ENCODE measurements at regions not wholly inside any gene's neighbourhood (a gene's known extent, or its start where the extent isn't known, plus 50 kb on each side); places are given as distances from the start of the nearest gene placed in this dataset.
A peak's percentile ranks its signal among the peaks of the same experiment; 100 is the strongest.

DNA sequence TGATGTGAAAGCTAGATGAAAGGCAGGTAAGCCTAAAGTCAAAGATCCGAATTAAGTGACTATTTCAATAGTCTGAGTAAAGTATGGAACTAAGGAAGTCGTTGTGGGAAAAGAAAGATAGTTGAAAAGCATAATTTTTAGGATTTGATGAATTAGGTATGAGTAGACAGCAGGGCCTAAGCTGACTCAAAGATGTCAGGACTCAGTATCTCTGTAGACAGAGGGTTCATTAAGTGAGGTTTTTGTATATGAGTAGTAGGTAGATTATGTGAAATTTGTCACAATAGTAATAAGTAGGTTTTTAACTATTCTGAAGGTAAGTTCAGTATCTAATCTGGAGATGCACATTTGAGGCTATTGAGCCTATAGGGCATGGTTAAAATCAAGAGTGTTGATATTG is 196.4 kb downstream of the RASSF9 start:
- DNase-seq (ENCODE audit: low read depth): no peak

DNA sequence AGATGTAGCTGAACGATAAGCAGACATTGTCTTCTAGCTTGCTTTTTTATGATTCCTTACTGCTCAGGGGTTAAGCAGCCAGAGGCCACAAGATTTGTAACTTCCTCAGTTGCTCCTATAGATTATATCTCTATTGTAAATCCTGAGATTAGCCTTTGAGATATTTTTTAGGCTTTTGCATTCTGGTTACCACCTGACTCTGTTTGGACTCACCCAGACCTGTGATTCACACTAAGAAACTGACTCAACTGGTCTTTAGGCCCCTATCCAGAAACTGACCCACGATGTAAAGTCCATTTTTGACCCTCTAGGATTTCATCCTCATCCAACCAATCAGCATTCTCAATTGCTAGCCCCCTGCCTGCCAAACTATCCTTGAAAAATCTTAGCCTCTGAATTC is 194.4 kb downstream of the RASSF9 start:
- no peak for DNase-seq (ENCODE audit: low read depth)

DNA sequence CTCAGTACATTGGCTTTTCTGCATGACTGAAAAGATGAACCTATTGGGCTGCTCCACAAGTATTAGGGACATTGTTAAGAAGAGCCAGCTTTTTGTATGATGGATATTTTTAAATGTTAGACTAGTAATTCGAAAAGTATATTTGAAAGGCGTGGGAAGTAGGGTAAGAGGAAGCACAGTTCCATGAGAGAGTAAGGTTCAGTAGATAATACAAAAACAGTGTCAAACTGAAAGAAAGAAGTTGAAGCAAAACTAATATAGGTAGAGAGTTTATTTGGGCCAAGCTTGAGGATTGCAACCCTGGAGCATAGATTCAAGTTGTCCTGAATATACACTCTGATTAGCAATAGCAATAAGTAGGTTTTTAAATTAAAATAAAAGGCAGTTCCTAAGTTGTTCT is 193.9 kb downstream of the RASSF9 start:
- DNase-seq (ENCODE audit: low read depth): no peak

DNA sequence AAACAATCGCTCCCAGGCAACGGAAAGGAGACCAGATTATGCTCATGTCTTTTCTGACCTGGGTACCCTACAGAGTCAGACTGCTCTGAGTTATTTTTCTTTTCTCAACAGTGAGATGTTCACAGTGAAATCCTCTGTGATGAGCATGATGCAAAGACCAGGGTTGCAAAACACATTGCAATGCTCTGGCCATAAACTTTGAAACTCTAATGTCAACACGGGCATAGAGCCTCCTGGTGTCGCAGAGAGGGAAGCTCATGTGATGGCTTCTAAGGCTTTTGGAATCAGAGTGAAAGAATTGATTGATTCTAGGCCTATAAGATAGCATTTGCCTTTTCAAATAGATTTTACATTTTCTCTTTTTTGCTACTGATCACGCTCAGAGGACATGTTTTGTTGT is 193.4 kb downstream of the RASSF9 start:
- DNase-seq (ENCODE audit: low read depth): peak; percentile 11

DNA sequence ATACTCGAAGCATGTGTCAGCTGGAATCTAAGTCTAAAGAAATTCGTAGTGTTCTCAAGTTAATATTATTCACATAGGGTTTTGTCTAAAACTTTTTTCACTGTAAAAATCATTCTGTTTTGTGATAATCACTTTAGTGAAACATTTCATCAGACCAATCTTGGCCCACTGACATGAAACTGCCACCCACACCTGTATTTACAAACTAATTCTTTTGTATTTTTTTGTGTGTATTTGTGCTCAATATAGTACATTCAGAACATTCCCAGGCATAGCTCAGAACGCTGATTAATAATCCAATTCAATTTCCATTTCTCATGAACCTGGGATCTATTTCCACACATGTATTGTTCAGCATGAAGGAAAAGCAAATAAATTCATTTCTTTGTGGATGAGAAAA is 191.7 kb downstream of the RASSF9 start:
- DNase-seq (ENCODE audit: low read depth): no peak

DNA sequence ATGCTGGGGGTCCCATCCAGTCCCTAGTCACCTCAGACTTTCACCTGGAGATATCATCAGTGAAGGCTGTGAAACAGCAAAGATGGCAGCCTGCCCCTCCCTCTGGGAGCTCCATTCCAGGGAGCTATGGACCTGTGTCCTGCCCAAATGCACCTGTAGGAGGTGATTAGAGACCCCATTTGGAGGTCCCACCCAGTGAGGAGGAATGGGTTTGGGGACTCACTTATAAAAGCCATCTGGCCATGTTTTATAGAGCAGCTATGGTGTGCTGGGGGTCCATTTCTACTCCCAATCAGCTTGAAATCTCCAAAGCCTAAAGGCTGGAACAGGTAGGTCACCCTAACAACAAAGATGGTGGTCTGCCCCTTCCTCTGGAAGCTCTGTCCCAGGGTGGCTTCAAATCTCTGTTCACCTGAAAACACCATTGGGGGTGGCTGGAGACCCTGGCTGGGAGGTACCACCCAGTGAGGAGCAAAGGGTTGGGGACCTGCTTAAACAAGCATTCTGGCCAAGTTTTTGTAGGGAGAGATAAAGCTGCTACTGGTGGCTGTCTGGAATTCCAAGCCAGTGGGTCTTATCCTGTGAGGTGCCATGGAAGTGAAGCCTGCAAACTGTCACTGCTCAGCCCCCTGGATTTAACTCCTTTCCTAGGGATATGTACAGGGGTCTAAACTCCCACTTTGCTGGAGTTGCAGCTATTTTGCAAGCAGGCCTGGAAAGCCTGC is 182.3 kb downstream of the RASSF9 start:
- DNase-seq (ENCODE audit: low read depth): no peak

DNA sequence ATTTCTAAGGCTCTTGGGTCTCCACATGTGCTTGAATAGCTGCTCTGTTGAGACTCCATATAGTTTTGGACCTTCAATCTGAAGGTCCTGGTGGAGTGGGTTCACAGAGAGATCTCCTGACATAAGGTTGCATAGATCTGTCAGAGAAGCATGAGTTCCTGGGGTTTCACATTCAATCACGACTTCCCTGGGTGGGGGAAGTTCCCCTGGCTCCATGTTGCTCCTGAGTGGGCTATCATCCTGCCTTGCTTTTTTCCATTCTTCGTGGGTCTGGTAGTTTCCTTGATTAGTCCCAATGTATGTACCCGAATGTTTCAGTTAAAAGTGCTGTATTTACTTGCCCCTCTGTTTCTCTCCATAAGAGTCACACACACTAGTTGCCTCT is 181.8 kb downstream of the RASSF9 start:
- no peak for DNase-seq (ENCODE audit: low read depth)

DNA sequence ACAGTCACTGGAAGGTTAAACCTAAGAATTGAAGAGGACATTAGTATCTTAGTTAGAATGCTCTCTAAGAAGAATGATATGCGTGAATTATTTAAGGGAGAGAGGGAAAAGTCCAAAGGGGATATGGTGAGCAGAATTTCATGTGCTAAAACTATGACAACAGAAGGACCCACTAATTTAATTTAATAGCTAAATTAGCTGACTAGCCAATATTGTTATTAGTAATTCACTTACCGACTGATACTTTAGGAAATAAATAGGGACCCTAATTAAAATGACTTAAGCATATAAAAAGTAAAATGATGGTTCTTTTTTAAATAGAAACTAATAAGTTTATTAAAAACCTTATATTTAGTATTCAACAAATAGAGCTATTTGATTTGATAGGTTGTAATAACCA is 179.6 kb downstream of the RASSF9 start:
- DNase-seq (ENCODE audit: low read depth): no peak

DNA sequence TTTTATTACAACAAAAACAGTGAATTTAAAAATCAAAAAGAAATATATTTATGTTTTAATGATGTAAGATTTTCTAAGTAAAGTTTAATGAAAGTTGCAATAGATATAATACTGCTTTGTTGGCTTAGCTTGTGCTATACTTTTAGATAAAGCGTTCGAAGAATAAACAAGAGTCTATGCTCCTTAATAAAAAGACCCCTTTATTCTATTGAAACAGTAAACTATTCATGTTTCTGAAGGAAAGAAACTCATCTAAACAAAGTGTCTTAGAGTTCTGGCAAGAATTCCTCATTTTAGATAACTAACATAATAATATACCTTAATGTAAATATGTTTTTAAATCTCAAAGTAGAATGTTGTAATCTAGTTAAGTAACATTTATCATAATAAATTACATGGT is 179.0 kb downstream of the RASSF9 start:
- DNase-seq (ENCODE audit: low read depth): no peak

DNA sequence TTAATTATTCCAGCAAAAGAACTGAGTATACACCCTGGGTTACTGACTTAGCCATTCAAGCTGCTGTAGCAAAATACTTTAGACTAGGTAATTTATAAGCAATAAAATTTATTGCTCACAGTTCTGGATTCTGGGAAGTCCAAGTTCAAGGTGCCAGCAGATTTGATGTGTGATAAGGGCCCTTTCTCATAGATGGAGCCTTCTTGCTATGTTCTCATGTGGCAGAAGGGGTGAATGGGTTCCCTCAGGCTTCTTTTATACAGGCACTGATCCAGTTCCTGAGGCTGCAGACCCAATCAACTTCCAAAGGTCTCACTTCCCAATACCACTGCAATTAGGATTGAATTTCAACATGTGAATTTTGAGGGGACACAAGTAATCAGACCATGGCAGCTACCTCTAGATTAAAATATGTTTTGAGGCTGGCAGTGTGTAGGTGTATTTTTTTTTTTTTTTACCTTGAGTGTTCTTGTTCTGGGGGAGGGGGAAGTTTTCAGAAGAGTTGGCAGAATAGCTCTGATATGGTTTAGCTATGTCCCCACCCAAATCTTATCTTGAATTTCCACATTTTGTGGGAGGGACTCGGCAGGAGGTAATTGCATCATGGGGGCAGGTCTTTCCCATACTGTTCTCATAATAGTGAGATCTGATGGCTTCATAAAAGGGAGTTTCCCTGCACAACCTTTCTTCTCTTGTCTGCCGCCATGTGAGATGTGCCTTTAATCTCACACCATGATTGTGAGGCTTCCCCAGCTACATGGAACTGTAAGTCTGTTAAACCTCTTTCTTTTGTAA is 178.2 kb downstream of the RASSF9 start:
- no peak for DNase-seq (ENCODE audit: low read depth)

DNA sequence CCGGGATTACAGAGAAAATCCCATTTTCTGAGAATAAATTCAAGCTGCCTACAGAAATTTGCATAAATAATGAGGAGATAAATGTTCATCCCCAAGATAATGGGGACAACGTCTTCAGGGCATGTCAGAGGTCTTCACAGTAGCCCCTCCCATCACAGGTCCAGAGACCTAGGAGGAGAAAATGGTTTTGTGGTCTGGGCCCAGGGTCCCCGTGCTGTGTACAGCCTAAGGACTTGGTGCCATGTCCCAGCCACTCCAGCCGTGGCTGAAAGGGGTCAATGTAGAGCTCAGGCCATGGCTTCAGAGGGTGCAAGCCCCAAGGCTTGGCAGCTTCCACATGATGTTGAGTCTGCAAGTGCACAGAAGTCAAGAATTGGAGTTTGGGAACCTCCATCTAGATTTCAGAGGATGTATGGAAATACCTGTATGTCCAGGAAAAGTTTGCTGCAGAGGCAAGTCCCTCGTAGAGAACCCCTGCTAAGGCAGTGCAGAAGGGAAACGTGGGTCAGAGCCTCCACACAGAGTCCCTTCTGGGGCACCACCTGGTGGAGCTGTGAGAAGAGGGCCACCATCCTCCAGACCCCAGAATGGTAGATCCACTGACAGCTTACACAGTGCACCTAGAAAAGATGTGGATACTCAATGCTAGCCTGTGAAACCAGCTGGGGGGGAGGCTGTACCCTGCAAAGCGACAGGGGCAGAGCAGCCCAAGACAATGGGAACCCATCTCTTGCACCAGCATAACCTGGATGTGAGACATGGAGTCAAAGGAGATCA is 176.3 kb downstream of the RASSF9 start:
- DNase-seq (ENCODE audit: low read depth): no peak

DNA sequence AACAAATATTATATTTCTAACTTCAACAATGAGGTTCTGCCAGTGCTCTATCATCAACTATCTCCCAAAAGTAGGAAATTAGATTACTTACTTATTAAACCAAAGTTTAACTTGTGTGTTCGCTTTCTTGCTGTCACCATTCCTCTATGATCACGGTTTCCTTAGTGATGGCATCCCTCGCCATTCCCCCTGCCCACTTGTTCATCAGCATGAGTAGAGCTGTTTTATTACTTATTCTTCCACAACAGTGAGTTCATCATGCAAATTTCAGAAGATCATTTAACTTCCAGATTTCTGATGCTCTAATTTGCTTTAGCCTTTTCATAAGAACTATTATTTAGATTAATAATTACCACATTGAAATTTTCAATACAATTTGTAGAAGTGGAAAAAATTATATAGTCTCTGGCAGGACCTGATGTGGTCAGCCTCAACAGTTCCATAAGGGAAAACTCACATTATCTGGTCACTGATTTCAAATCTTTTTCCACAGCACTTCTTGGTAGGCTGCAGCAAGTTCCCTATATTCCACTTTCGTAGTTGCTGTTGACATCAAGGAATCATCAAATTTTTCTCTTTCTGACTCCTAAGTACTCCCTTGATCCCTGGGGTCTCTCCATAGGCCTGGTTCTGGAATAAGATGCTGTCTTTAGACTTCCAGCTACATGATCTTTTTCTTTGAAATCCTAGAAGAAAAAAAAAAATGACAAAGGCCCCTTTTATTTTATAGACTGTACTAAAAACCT is 174.6 kb downstream of the RASSF9 start:
- DNase-seq (ENCODE audit: low read depth): no peak

DNA sequence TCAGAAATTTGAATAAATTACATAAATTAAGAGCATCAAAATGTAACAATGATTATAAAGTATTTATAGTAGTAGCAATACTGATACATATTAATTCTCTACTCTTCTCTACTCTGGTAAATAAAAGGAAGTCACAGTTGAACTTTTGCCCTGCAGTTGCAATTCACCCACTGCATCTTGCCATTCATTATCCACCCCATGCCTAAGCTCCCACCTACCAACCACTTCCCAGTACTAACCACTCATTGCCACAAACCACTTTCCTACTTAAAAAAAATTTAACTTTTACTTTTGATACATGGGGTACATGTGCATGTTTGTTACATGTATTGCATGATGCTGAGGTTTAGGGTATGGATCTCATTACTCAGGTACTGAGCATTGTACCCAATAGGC is 174.0 kb downstream of the RASSF9 start:
- DNase-seq (ENCODE audit: low read depth): no peak

DNA sequence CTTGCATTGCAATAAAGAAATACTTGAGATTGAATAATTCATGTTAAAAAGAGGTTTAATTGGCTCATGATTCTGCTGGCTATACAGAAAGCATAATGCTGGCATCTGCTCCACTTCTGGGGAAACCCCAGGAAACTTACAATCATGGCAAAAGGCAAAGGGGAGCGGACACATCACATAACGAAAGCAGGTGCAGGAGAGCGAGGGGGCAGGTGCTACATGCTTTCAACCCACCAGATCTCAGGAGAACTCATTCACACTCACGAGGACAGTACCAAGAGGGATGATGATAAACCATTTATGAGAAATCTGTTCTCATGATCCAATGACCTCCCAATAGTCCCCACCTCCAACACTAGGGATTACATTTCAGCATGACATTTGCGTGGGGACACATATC is 172.6 kb downstream of the RASSF9 start:
- DNase-seq (ENCODE audit: low read depth): no peak

DNA sequence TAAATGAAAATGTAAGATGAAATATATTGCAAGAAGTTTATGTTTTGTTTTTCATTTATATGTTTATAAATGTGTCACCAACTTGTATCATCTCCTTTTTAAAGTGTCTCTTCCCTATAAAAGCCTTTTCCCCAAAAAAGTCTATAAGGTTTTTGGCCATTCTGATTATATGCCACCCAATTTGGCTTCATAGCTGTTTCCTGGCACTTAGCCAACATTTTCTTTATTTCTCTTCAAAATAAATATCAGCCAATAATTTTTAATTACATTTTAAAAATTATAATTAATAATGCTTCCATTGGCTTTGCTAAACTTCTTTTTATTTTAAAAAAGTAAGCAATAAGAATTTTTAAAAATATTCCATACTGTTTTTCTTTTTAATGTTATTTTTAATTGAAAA is 171.8 kb downstream of the RASSF9 start:
- DNase-seq (ENCODE audit: low read depth): no peak

DNA sequence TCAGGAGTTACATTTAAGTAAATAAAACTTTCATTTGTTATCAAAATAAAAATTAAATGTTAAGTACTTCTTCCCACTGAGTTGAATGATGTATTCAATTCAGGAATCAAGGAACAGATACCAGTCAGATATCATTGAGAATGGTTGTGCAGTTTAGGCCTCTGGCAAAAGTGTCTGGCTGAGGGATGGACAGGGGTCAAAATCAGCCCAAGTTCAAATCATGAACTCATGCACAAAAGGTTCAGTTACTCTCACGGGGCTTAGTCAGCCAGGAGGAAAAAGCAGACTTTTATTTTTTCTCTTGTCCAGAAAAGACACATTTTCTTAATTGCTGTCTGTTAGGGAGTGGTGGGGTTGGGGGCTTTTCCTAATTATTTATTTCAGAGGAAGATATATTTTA is 166.3 kb downstream of the RASSF9 start:
- DNase-seq (ENCODE audit: low read depth): no peak

DNA sequence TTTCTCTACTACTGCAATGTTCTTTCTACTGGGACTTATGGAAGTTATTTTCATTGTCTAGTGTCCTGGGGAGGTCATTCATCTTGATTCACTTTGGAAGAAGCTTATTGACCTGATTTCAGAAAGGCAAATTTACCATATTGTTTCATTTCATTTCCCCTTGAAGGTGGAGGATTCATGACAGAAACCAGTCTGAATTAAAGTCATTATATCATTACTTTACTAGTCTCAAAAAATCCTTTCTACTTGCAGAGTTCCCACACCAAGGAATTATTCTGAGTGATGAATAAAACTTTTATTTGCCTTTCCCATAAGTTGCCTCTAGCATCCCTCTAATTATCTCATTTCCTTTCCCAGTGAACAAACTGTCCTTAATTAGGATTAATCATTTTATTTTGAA is 163.8 kb downstream of the RASSF9 start:
- DNase-seq (ENCODE audit: low read depth): no peak

DNA sequence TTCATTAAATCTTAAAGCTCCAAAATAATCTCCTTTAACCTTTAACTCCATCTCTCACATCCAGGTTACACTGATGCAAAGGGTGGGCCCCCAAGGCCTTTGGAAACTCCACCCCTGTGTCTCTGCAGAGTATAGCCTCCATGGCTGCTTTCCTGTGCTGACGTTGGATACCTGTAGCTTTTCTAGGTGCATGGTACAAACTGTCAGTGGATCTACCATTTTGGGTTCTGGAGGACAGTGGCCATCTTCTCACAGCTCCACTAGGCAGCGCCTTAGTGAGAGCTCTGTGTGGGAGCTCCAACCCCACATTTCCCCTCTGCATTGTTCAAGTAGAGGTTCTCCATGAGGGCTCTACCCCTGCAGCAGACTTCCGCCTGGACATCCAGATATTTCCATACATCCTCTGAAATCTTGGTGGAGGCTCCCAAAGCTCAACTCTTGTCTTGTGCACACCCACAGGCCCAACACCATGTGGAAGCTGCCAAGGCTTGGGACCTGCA is 162.2 kb downstream of the RASSF9 start:
- DNase-seq (ENCODE audit: low read depth): no peak

DNA sequence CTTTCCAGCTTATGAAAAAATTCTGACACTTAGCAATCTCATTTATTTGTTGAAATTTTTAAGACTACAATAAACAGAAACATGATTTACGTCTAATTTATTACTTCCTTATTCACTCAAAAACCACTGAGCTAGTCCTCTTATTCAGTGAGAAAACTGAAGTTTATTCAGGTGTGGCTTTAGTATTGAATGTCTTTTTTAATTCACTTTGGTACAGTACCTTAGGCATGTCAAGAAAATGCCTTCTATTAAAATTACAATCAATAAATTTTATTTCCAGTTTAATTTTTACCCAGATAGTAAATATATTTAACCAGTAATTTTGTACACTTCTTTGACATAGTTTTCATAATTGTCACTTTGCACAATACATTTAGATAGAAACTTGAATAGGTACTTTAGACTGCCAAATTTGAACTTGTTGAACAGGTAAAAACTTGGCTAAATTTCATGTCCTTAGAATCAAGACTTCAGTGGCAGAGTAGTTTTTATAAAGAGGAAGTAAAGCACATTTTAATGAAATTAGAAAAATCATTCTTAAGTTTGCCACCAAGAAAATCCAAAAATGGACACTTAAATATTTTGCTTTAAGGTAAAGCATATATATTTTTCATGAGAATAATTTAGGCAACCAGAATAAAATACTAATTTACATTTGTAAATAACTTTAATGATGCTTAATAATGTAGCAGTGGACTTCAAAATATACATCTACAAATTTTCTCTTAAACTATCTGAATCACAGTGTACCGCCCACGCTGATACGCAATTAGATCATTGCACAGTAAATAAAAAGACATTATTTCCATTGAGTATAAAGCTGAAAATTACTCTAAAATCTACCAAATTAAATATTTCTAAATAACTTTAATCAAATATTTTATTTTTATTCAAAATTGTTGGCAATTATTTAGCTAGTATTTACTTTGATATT is 159.1 kb downstream of the RASSF9 start:
- DNase-seq (ENCODE audit: low read depth): no peak

DNA sequence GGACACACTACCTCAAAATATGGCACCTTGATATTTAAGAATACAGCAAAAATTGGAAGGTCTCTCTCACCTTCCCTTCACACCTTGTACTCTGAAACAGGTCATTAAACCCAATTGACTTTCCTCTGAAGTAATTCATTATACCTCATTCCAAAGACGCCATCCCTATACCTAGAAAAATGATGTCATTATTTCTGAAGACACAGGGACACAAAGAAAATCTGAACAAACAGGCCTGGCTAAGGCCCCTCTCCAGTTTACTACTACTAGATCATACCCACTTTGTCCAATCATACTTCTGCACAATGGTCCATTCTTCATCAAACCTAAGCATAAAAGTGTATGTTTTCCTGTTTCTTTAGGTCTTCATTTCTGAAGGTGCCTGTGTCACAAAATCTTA is 156.9 kb downstream of the RASSF9 start:
- DNase-seq (ENCODE audit: low read depth): no peak

DNA sequence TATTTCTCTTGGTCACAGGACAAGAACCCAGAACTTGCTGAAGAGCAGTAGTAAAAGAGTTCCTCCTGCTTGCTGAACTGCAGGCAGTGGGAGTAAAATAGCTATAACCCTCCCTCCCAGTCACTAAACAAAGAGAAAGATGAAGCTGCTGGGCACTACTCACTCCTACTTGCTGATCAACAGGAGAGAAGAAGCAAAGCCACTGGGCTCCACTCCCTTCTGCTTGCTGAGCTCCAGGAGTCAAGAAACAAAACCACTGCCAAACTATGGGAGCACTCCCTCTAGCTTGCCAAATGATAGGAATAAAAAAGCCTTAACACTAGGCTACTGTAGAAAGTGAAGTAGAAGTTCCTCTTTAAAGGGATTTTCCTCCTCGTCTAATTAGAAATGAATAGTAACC is 155.3 kb downstream of the RASSF9 start:
- DNase-seq (ENCODE audit: low read depth): no peak

All from RPMI7951 (cell line).